ENCODE measurements at regions not wholly inside any gene's neighbourhood (a gene's known extent, or its start where the extent isn't known, plus 50 kb on each side); places are given as distances from the start of the nearest gene placed in this dataset.

DNA sequence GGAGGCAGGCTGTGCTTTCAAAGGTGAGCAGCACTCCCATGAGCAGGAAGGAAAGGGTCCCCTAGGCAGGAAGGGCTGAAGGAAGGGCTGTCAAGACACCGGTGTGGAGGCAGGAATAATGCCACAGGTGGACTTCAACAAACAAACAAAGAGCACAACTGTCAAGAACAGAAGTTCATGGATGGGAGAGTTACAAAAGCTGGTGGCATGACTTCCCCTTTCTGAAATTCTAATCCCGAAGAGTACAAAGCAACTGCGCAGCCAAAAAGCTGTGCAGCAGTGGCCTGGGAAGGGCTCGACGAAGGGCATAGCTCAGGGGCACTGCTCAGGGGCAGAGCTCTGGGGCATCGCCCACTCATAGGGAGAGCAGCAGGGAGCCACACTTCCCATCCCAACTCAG, 582.3 kb upstream of the DIPK2B start:
- no peaks in the 10 kb centered on the region for H3K9me3 ChIP-seq
- no peaks in the 10 kb centered on the region for H3K4me1 ChIP-seq
- no peak overlapping the region for H3K4me3 ChIP-seq (replicated peaks in 1 of 3)
- H3K27ac ChIP-seq, result no peak overlapping the region
- no peaks in the 10 kb centered on the region for H3K36me3 ChIP-seq
- WGBS, 2 donors, result 69 to 80% methylated on average over 5 to 6 of the region's 6 CpGs
- TF ChIP-seq, protein P1, sequence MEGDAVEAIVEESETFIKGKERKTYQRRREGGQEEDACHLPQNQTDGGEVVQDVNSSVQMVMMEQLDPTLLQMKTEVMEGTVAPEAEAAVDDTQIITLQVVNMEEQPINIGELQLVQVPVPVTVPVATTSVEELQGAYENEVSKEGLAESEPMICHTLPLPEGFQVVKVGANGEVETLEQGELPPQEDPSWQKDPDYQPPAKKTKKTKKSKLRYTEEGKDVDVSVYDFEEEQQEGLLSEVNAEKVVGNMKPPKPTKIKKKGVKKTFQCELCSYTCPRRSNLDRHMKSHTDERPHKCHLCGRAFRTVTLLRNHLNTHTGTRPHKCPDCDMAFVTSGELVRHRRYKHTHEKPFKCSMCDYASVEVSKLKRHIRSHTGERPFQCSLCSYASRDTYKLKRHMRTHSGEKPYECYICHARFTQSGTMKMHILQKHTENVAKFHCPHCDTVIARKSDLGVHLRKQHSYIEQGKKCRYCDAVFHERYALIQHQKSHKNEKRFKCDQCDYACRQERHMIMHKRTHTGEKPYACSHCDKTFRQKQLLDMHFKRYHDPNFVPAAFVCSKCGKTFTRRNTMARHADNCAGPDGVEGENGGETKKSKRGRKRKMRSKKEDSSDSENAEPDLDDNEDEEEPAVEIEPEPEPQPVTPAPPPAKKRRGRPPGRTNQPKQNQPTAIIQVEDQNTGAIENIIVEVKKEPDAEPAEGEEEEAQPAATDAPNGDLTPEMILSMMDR (IDR thresholded peaks at IDR 0.05), result no peak
- TF ChIP-seq POLR2A (IDR thresholded peaks at IDR 0.05), result no peak
- intact Hi-C loops (cut with DNase I), result no loop called here
- no peak for DNase-seq
- no peaks in the 10 kb centered on the region for H3K27me3 ChIP-seq

DNA sequence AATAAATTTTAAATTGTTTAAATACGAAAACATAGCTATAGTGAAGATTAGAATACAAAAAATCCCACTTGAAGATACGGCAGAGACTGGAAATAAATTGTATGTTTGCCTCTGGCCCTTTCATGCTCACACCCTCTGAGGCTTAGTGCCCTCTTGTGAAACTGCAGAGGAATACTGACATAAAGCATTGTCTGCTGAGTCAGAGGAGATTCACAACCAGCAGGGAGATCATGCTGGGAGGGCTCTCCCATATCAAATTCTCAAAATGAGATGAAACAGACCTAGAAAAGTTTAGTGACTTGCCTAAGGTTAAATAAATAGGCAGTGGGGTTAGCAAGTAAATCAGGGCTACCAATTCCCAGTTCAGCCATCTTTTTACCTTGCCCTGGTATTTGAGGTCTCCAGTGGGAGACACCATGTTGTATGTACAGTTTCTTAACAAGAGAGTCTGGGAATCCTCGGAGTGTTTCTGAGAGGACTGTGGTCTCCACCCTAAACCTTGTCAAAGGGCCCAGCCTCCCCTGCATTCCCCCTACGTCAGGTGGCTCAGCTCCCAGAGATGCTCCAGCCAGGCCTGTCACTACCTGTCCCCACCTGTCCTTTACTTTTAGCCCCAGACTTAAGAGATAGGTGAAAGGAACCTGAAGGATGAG, 581.4 kb upstream of the DIPK2B start:
- intact Hi-C loops (cut with DNase I), result no loop called here
- H3K4me1 ChIP-seq, result no peaks in the 10 kb centered on the region
- H3K4me3 ChIP-seq (replicated peaks in 1 of 3), result no peak overlapping the region
- no peak overlapping the region for H3K27ac ChIP-seq
- TF ChIP-seq, protein P1 (IDR thresholded peaks at IDR 0.05), result peak in 4 of 6 experiments; percentile 14 to 40 (median 28)
- no peak for TF ChIP-seq POLR2A (IDR thresholded peaks at IDR 0.05)
- H3K9me3 ChIP-seq, result no peaks in the 10 kb centered on the region
- WGBS, 2 donors, result 54 to 69% methylated on average over 2 to 4 of the region's 4 CpGs
- no peak for DNase-seq
- no peaks in the 10 kb centered on the region for H3K36me3 ChIP-seq
- H3K27me3 ChIP-seq, result no peaks in the 10 kb centered on the region

DNA sequence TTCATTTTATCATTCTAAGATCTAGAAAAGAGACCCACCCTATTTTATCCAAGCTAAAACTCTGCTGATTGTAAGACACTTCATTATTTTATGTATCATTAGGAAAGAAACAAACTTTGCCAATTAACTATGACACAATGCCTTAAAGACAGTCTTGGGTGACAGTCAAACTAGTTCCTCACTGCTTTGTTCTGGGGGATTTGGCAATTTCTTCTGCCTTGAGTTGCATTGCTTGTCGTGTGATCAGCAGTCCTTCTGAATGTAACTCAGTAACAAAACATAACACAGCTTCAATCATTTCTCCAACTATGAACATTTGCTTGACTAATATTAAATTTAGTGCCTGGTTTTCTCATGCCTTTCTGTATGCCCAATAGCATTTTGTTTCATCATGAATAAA, 577.9 kb upstream of the DIPK2B start:
- no peaks in the 10 kb centered on the region for H3K4me1 ChIP-seq
- no peak for DNase-seq
- intact Hi-C loops (cut with DNase I), result no loop called here
- no peak for TF ChIP-seq POLR2A (IDR thresholded peaks at IDR 0.05)
- TF ChIP-seq, protein P1 (IDR thresholded peaks at IDR 0.05), result no peak
- no peak overlapping the region for H3K27ac ChIP-seq
- no peaks in the 10 kb centered on the region for H3K36me3 ChIP-seq
- H3K9me3 ChIP-seq, result no peaks in the 10 kb centered on the region
- WGBS, 2 donors, result 73 to 76% methylated on average over 1 of the region's 1 CpG
- no peak overlapping the region for H3K4me3 ChIP-seq (replicated peaks in 1 of 3)
- no peaks in the 10 kb centered on the region for H3K27me3 ChIP-seq

DNA sequence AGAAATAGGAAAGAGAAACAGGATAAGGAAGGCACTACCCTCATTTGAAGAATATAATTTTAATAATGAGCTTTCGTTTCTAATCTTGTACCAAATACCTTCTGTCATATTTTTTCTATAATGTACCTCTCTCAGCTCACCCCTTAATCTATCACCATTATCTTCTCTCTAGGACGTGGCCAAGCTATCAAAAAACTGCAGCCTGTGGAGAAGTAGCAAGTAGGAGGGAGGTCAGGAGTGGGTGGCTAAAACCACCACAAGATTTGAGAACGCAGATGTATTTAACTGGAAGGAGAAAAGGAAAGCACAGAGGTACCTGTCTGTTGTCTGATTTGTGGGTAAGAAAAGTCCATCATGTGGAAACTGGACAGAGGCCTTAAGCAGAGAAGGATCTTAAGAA, 576.7 kb upstream of the DIPK2B start:
- 37 to 55% methylated on average over 3 of the region's 3 CpGs for WGBS, 2 donors

DNA sequence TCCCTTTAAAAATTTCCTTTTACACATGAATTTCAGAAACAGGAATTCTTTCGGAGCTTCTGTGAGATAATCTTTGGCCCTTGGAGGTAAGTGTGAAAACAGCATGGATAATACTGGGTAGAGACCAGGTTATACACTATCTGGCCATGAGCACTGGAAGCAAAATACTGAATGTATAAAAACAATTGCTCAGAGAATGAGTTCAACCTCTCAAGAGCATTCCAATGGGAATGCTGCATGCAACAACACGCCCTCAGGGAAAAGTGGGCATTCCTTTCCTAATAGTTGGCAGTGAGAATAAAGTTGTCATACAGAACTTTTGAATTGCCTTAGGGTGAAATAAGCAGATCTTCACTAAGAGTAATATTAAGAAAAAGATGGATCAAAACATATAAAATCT, 574.8 kb upstream of the DIPK2B start:
- no peak overlapping the region for H3K4me3 ChIP-seq (replicated peaks in 1 of 3)
- no peaks in the 10 kb centered on the region for H3K36me3 ChIP-seq
- no peaks in the 10 kb centered on the region for H3K9me3 ChIP-seq
- TF ChIP-seq, protein P1 (IDR thresholded peaks at IDR 0.05), result no peak
- TF ChIP-seq POLR2A (IDR thresholded peaks at IDR 0.05), result no peak
- intact Hi-C loops (cut with DNase I), result no loop called here
- H3K27ac ChIP-seq, result no peak overlapping the region
- no peak for DNase-seq
- 61 to 67% methylated on average over 2 of the region's 2 CpGs for WGBS, 2 donors
- H3K4me1 ChIP-seq, result peaks cover 0 to 4% of the 10 kb centered on the region in 2 donors
- H3K27me3 ChIP-seq, result no peaks in the 10 kb centered on the region

More for the DNA sequence above, 576.7 kb upstream of the DIPK2B start:
- Histone ChIP-seq H3K27me3 (no peaks in the 10 kb centered on the region), H3K4me3 (replicated peaks in 1 of 3) (no peak overlapping the region), H3K27ac (no peak overlapping the region), H3K9me3 (no peaks in the 10 kb centered on the region), H3K36me3 (no peaks in the 10 kb centered on the region), H3K4me1 (no peaks in the 10 kb centered on the region)
- DNase-seq, result no peak
- intact Hi-C loops (cut with DNase I), result no loop called here
- TF ChIP-seq POLR2A (IDR thresholded peaks at IDR 0.05), result no peak
- TF ChIP-seq, protein P1 (IDR thresholded peaks at IDR 0.05), result no peak

All from thyroid gland (tissue), 4 donors.